HepG2 (cell line): ENCODE measurements at regions not wholly inside any gene's neighbourhood (a gene's known extent, or its start where the extent isn't known, plus 50 kb on each side); places are given as distances from the start of the nearest gene placed in this dataset.

Source experiments
- ARID5B ChIP-seq: IDR thresholded peaks from 2 replicates; pipeline ENCODE4 v1.4.0; 2020; ENCODE audit warnings: mild to moderate bottlenecking, missing genetic modification reagents
- ATF1 ChIP-seq: IDR thresholded peaks from 2 replicates; pipeline ENCODE4 v1.6.1; 2016; ENCODE audit warnings: mild to moderate bottlenecking, control low read depth
- CCDC6 ChIP-seq: sonication (generic); formaldehyde crosslinking; IDR thresholded peaks from 2 replicates; pipeline ENCODE4 v1.8.1; 2022; ENCODE audit warnings: mild to moderate bottlenecking, missing genetic modification reagents, moderate library complexity
- EHMT2 ChIP-seq: fragments of 200-600 bp; sonication (generic); IDR thresholded peaks from 2 replicates; pipeline ENCODE4 v1.7.0; 2017; ENCODE audit warnings: antibody characterized with exemption, low read depth, low read length, borderline replicate concordance
- ETS1 ChIP-seq: sonication (generic); formaldehyde crosslinking; IDR thresholded peaks from 2 replicates; pipeline ENCODE4 v1.4.0; 2020; ENCODE audit warnings: missing genetic modification reagents
- FOXA3 ChIP-seq: IDR thresholded peaks from 2 replicates; pipeline ENCODE4 v1.6.1; 2016; ENCODE audit warnings: missing genetic modification reagents, missing compliant biosample characterization
- HOXA3 ChIP-seq: sonication (generic); formaldehyde crosslinking; IDR thresholded peaks from 2 replicates; pipeline ENCODE4 v1.5.0; 2020; ENCODE audit warnings: missing genetic modification reagents
- MTF2 ChIP-seq: sonication (generic); formaldehyde crosslinking; IDR thresholded peaks from 2 replicates; pipeline ENCODE4 v1.5.0; 2020; ENCODE audit warnings: missing genetic modification reagents, borderline replicate concordance
- NFIC ChIP-seq: IDR thresholded peaks from 2 replicates; pipeline ENCODE4 v1.6.1; 2012; ENCODE audit warnings: mild to moderate bottlenecking, low read length, inconsistent platforms
- NFKBIZ ChIP-seq: IDR thresholded peaks from 2 replicates; pipeline ENCODE4 v1.6.1; 2018; ENCODE audit warnings: missing genetic modification reagents, missing compliant biosample characterization
- PLRG1 ChIP-seq: fragments of 450-650 bp; conservative IDR thresholded peaks from 2 replicates; pipeline ENCODE4 v1.6.1; 2016
- SOX13 ChIP-seq, 3 experiments: fragments of 450-650 bp in 1 of 3; sonication (generic) in 1 of 3; formaldehyde crosslinking in 1 of 3; IDR thresholded peaks in 2 of 3; conservative IDR thresholded peaks in 1 of 3; 2 replicates each; pipeline versions ENCODE4 v1.5.0 to v1.6.1; 2016 to 2020; ENCODE audit warnings: antibody characterized with exemption in 1 of 3, mild to moderate bottlenecking in 1 of 3, missing compliant biosample characterization in 1 of 3, missing genetic modification reagents in 1 of 3, moderate library complexity in 1 of 3
- ZBTB21 ChIP-seq: sonication (generic); formaldehyde crosslinking; IDR thresholded peaks from 2 replicates; pipeline ENCODE4 v1.4.0; 2020; ENCODE audit warnings: missing genetic modification reagents
- ZHX2 ChIP-seq, 2 experiments: sonication (generic) in 1 of 2; formaldehyde crosslinking in 1 of 2; IDR thresholded peaks; 2 replicates each; pipeline versions ENCODE4 v1.6.1 to v1.9.0; 2014 to 2022; ENCODE audit warnings: antibody characterized with exemption in 1 of 2, borderline replicate concordance in 1 of 2, inconsistent platforms in 1 of 2, low read depth in 1 of 2, missing genetic modification reagents in 1 of 2
- ZNF430 ChIP-seq: sonication (generic); formaldehyde crosslinking; IDR thresholded peaks from 2 replicates; pipeline ENCODE4 v1.9.0; 2021; ENCODE audit warnings: mild to moderate bottlenecking, missing genetic modification reagents
- ZNF816 ChIP-seq: sonication (generic); formaldehyde crosslinking; IDR thresholded peaks from 2 replicates; pipeline ENCODE4 v1.8.0; 2022; ENCODE audit warnings: missing genetic modification reagents, mild to moderate bottlenecking, borderline replicate concordance
- ZSCAN5A ChIP-seq: sonication (generic); formaldehyde crosslinking; IDR thresholded peaks from 2 replicates; pipeline ENCODE4 v1.8.0; 2022; ENCODE audit warnings: mild to moderate bottlenecking, missing genetic modification reagents, borderline replicate concordance

GRCh38 chr2:146214394-146214929, 1630.4 kb upstream of the ACVR2A start (continued):
- TF ChIP-seq ZHX2 (IDR thresholded peaks at IDR 0.05; ENCODE audit: low read depth), result peak; percentile 73
- no peak for TF ChIP-seq ZHX2 (CRISPR knock-in tag; IDR thresholded peaks at IDR 0.05; ENCODE audit: borderline replicate concordance)
- no peak for TF ChIP-seq MTF2
- TF ChIP-seq EHMT2, result peak; percentile 66; the same call in 1 of the 2 replicates
- no peak; the same call in 1 of the 2 replicates for TF ChIP-seq ZNF816 (CRISPR knock-in tag)
- peak; percentile 91 for TF ChIP-seq ARID5B (CRISPR knock-in tag)
- TF ChIP-seq ATF1 (CRISPR knock-in tag), result peak; percentile 62; the same call in 1 of the 2 replicates
- peak; percentile 98 for TF ChIP-seq NFIC
- no peak for TF ChIP-seq ZNF430
- no peak; the same call in 1 of the 2 replicates for TF ChIP-seq SOX13 (IDR thresholded peaks at IDR 0.05)
- TF ChIP-seq SOX13 (CRISPR knock-in tag; conservative IDR thresholded peaks at IDR 0.05 in 1 of 2, IDR thresholded peaks at IDR 0.05 in 1 of 2), result peak in 1 of 2 experiments; percentile 78; a peak in 1 of 4 replicates
- TF ChIP-seq ETS1 (CRISPR knock-in tag), result no peak
- TF ChIP-seq PLRG1, result no peak
- peak; percentile 85 for TF ChIP-seq FOXA3 (CRISPR knock-in tag)
- TF ChIP-seq ZBTB21 (CRISPR knock-in tag), result peak; percentile 95
- peak; percentile 65; the same call in 1 of the 2 replicates for TF ChIP-seq ZSCAN5A
- TF ChIP-seq NFKBIZ (CRISPR knock-in tag), result 0 out of 2 replicates have a peak, but pooled peaks have one; percentile 20
- peak; percentile 63; the same call in 1 of the 2 replicates for TF ChIP-seq HOXA3 (CRISPR knock-in tag)
- TF ChIP-seq CCDC6 (CRISPR knock-in tag), result no peak
